ENCODE measurements at regions not wholly inside any gene's neighbourhood (a gene's known extent, or its start where the extent isn't known, plus 50 kb on each side); places are given as distances from the start of the nearest gene placed in this dataset.
A peak's percentile ranks its signal among the peaks of the same experiment; 100 is the strongest.

DNA sequence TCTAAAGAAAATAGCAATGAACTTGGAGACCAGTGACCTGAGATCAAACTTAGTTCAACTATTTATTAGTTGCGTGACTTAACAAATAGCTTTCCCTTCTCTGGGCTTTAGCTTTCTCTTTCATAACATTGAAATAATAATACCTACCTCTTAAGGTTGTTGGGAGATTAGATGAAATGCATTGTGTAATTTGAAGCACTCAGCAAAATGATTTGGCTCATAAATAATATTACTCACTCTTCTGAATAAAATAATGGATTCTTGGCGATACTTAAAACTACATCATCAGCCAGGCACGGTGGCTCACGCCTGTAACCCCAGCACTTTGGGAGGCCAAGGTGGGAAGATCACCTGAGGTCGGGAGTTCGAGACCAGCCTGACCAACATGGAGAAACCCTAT is 556.2 kb upstream of the JARID2 start:
- Mint-ChIP-seq H3K4me1 (no peaks in the 10 kb centered on the region), H3K9me3 (no peaks in the 10 kb centered on the region), H3K27me3 (ENCODE audit: low read depth in 3 of 3) (no peaks in the 10 kb centered on the region), H3K36me3 (no peaks in the 10 kb centered on the region), H3K27ac (no peak overlapping the region), H3K4me3 (no peak overlapping the region)
- DNase-seq: no peak

DNA sequence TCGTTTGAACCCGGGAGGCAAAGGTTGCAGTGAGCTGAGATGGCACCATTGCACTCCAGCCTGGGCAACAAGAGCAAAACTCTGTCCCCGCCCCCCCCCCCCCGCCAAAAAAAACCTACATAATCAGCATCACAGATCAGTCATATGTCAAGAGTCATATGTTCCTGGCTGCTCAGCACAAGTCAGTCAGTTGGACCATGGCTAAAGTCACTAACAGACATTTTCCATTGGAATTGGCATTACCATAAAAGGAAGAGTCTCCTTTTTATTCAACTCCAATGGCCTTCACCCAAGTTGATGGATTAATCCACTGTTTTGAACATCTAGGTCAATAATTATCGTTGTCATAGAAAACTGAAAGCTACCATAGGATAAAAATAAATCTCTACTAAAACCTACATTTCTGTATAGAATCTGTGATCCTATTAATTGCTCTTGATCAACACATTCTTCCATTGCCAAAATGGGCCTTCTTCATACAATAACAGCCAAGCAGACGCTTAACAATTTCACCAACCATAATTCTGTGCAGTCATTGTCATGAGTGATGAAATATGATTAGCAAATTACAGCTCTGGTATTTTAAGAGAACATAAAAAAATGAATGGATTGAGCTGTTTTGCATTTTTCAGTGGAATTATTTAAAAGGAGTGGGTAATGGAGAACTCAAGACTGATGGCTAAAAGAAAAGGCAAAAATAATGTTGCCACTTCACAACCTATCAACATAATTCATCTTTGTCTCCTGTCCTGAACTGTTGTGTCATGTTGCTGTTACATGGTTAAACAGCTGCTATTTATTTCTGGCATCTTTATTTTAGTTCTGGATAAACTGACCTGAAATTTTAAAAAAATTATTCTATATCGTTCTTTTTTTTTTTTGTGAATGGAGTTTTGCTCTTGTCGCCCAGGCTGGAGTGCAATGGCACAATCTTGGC is 555.5 kb upstream of the JARID2 start:
- Mint-ChIP-seq H3K4me3 (no peak overlapping the region), H3K27me3 (ENCODE audit: low read depth in 3 of 3) (peaks cover 0 to under 1% (median 0%) of the 10 kb centered on the region in 3 donors), H3K27ac (no peak overlapping the region), H3K36me3 (no peaks in the 10 kb centered on the region), H3K4me1 (no peaks in the 10 kb centered on the region), H3K9me3 (no peaks in the 10 kb centered on the region)
- DNase-seq: no peak

DNA sequence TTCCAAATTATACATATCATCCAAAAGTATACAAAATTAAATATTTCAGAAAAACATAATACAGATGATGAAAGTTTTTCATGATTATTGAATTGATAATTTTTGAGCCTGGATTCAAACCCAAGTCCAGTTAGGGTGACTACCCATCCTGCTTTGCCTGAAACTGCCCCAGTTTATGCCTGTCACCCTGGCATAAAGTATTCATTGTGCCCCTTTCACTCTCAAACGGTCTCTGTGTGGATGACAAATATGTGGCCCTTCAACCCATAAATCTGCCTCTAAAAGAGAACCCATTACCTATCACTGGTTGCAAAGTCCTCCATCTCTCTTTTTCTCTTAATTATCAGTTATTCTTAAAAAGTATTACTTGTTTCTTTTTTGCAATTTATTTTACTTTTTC is 553.7 kb upstream of the JARID2 start:
- DNase-seq: no peak
- Mint-ChIP-seq H3K36me3 (peaks cover 0 to 5% (median 0%) of the 10 kb centered on the region in 3 donors), H3K27ac (no peak overlapping the region), H3K27me3 (ENCODE audit: low read depth in 3 of 3) (peaks cover 0 to 3% (median 0%) of the 10 kb centered on the region in 3 donors), H3K4me3 (no peak overlapping the region), H3K4me1 (no peaks in the 10 kb centered on the region), H3K9me3 (no peaks in the 10 kb centered on the region)

DNA sequence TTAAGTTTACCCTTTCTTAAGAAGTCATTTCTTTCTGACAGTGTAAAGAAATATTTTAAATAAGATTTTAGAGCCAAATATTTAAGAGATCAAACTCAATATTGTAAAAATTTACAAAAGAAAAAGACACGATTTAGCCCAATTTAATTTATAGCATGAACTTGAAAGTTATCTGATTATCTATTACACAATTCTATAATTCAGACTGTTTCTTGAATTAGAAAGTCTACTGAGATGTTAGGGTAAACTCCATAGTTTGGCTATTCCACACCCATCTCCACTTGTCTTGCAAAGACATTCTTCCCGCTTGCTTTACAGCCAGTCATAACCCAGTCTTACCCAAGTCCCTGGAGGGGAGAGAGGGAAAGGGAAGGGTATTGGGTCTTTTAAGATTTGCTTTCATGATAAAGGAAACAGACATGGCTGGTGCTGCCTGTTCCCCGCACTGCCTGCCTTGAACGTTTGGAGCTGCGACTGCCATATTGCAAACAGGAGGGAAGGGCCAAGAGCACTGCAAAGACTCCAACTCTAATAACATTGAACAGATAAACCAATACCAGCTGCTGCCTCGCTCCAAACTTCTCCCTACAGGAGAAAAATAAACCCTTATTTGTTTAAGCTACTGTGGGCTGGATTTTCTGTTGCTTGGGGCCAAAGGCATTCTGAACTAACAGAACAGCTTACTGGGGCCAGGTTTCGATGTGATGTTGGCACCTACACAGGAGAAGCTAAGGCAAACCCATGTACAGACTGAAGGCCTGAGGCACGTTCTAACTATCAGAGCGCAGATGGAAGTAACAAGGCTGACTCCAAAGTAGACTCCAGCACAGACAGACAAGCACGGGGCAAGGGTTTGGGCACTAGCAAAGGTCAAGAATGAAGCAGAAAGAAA is 552.3 kb upstream of the JARID2 start:
- Mint-ChIP-seq H3K4me3 (no peak overlapping the region), H3K27ac (no peak overlapping the region)

DNA sequence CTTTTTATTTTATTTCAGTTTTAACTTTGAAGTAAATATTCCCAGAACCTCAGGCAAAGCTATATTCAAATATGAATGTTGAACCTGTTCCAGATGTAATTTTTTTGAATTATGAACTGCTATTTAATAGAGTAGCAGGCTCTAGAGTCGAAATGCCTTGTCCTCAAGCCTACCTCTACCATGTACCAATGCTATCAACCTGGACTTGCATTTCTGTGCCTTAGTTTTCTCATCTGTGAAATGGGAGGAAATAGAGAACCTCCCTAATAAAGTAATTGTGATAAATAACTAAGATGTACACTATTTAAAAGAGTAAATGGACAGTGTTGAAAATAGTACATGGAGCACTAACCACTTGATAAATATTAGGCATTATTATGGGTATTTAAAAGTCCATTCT is 551.6 kb upstream of the JARID2 start:
- H3K9me3 Mint-ChIP-seq: no peaks in the 10 kb centered on the region
- H3K4me1 Mint-ChIP-seq: no peaks in the 10 kb centered on the region
- DNase-seq: no peak
- peaks cover 0 to 3% (median 2%) of the 10 kb centered on the region in 3 donors for H3K27me3 Mint-ChIP-seq (ENCODE audit: low read depth in 3 of 3)
- no peak overlapping the region for H3K27ac Mint-ChIP-seq
- no peak overlapping the region for H3K4me3 Mint-ChIP-seq
- H3K36me3 Mint-ChIP-seq: peaks cover 0 to 5% (median 0%) of the 10 kb centered on the region in 3 donors

More for the DNA sequence above, 552.3 kb upstream of the JARID2 start:
- no peaks in the 10 kb centered on the region for H3K9me3 Mint-ChIP-seq
- H3K4me1 Mint-ChIP-seq: no peaks in the 10 kb centered on the region
- peaks cover 0 to 3% (median 2%) of the 10 kb centered on the region in 3 donors for H3K27me3 Mint-ChIP-seq (ENCODE audit: low read depth in 3 of 3)
- peaks cover 0 to 5% (median 0%) of the 10 kb centered on the region in 3 donors for H3K36me3 Mint-ChIP-seq
- no peak for DNase-seq

DNA sequence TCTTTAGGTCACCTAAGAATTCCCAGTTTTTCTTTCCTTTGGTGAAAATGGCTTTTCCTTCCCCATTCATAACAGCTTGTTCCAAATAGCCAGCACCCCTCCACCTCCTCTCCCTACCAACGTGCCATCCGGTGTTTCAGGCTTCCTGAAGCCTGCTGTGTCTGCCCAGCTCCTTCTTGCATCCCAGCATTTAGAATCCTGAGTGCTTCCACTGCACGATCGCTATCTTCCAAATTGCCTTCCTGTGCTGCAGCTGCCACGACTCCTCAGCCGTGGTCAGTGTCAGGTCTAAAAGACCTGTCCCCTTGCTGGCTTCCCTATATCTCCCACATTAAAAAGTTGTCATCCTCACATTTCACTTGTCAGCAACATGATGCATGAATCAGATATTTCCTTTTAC is 550.3 kb upstream of the JARID2 start:
- Mint-ChIP-seq H3K27ac (peak overlapping the region in 1 of 6 donors; percentile 14), H3K4me3 (no peak overlapping the region), H3K36me3 (peaks cover 0 to 5% (median 0%) of the 10 kb centered on the region in 3 donors), H3K9me3 (peaks cover 0 to 5% (median 0%) of the 10 kb centered on the region in 6 donors), H3K27me3 (ENCODE audit: low read depth in 3 of 3) (peaks cover 0 to 3% (median 2%) of the 10 kb centered on the region in 3 donors), H3K4me1 (no peaks in the 10 kb centered on the region)
- no peak for DNase-seq

DNA sequence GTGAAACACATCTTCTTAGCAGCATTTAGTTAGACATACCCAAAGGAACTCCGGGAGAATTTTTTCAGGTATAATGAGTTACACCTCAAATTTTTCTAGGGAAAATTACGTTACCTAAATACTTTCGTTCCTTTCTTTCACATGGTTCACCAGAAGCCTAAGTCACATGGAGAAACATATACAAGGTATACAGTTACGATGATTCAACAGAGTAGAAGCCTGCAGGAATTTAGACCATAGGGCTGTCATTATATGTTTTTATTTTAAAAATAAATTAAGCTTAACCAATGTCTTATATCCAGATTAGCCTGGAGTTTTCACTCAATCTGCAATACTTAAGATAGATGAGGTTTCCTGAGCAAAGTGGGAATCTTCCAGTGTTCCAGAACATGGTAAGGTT is 549.5 kb upstream of the JARID2 start:
- peaks cover 0 to 5% (median 0%) of the 10 kb centered on the region in 6 donors for H3K9me3 Mint-ChIP-seq
- no peak overlapping the region for H3K27ac Mint-ChIP-seq
- DNase-seq: no peak
- peaks cover 0 to 5% (median 0%) of the 10 kb centered on the region in 3 donors for H3K36me3 Mint-ChIP-seq
- no peaks in the 10 kb centered on the region for H3K4me1 Mint-ChIP-seq
- no peak overlapping the region for H3K4me3 Mint-ChIP-seq
- peaks cover 0 to 4% (median 3%) of the 10 kb centered on the region in 3 donors for H3K27me3 Mint-ChIP-seq (ENCODE audit: low read depth in 3 of 3)

DNA sequence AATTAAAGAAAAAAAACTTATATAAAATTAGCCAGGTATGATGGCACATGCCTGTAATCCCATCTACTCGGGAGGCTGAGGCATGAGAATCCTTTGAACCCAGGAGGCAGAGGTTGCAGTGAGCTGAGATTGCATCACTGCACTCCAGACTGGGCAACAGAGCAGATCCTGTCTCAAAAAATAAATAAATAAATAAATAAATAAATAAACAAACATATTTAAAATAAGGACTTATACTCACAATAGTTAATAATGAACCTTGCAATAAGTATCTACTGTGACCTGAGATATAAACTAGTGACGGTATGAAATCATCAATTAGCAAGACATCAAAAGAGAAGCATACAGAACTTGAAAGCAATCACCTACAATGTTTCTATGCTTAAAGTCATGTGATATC is 548.4 kb upstream of the JARID2 start:
- no peak for DNase-seq
- Mint-ChIP-seq H3K4me1 (no peaks in the 10 kb centered on the region), H3K9me3 (peaks cover 0 to 5% (median 0%) of the 10 kb centered on the region in 6 donors), H3K27ac (no peak overlapping the region), H3K4me3 (no peak overlapping the region), H3K36me3 (peaks cover 0 to 9% (median 0%) of the 10 kb centered on the region in 3 donors), H3K27me3 (ENCODE audit: low read depth in 3 of 3) (peaks cover 0 to 5% (median 4%) of the 10 kb centered on the region in 3 donors)

DNA sequence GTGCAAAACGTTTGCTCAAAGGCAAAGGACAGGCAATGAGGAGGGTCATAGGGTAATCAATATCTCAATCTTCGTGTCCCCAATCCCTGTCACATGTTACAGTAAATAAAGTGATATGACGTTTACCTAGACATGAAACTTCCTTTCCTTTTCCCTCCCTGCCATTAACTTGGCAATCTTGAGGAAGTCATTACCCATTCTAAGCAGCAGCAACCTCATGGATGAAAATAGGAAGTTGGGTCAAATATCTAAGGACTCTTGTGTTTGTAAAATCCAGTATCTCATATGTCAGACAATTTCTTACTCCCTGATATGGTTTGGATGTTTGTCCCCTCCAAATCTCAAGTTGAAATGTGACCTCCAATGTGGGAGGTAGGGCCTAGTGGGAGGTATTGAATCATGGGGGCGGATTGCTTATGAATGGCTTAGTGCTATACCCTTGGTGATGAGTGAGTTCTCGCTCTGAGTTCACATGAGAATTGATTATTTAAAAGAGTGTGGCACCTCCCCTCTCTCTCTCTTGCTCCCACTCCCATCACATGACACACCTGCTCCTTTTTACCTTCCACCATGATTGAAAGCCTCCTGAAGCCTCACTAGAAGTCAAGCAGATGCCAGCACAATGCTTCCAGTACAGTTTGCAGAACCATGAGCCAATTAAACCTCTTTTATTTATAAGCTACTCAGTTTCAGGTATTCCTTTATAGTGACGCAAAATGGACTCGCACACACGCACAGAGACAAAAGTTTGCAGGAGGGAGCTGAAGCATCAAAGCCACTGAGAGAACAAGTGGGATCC is 545.9 kb upstream of the JARID2 start:
- peaks cover 0 to 7% (median 4%) of the 10 kb centered on the region in 3 donors for H3K27me3 Mint-ChIP-seq (ENCODE audit: low read depth in 3 of 3)
- peak overlapping the region in 1 of 6 donors; percentile 24 for H3K27ac Mint-ChIP-seq
- peaks cover 0 to 9% (median 0%) of the 10 kb centered on the region in 3 donors for H3K36me3 Mint-ChIP-seq

DNA sequence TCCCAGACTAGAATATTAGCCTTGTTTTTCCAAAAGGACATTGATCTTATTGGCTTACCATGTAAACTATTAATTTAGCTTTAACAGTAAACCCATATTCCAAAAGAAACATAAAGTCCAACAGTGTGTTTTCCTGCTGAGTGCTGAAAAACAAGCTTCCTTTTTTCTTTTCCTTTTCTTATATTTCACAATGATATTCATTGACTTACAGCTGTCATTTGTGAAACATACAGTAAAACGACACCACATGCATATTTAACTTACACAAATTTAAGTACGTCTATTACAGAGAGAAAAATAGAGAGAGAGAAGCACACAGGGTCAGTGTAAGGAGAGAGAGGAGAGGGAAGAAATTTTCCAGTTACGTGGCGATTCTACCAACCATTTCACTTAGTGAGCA is 543.9 kb upstream of the JARID2 start:
- H3K36me3 Mint-ChIP-seq: peaks cover 0 to 5% (median 0%) of the 10 kb centered on the region in 3 donors
- H3K27ac Mint-ChIP-seq: no peak overlapping the region
- no peak overlapping the region for H3K4me3 Mint-ChIP-seq

More for the DNA sequence above, 545.9 kb upstream of the JARID2 start:
- Mint-ChIP-seq H3K4me1 (peaks cover 0 to 4% of the 10 kb centered on the region in 2 donors), H3K9me3 (peaks cover 0 to 5% (median 0%) of the 10 kb centered on the region in 6 donors), H3K4me3 (no peak overlapping the region)
- no peak for DNase-seq

DNA sequence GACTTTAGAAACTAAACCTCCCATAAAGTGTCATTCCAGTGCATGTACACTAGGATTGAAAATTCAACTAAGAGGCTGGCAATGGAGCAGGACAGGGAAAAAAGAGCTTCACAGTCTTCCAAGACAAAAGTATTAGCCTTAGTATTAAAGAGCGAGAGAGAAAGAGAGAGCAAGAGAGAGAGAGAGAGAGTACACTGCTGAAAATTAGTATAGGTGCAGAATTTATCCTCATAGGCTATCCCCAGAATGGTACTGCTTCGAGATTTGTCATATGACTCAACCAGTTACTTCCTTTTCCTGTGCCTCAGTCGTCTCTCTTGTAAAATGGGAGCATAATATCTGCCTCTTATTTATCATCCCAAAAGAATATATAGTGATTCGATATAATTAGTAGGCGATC is 543.2 kb upstream of the JARID2 start:
- Mint-ChIP-seq H3K9me3 (peaks cover 0 to 5% (median 0%) of the 10 kb centered on the region in 6 donors), H3K27me3 (ENCODE audit: low read depth in 3 of 3) (peaks cover 0 to 5% (median 4%) of the 10 kb centered on the region in 3 donors), H3K27ac (no peak overlapping the region), H3K4me1 (peaks cover 0 to 6% of the 10 kb centered on the region in 2 donors), H3K4me3 (no peak overlapping the region), H3K36me3 (peaks cover 0 to 5% (median 0%) of the 10 kb centered on the region in 3 donors)
- DNase-seq: no peak

More for the DNA sequence above, 543.9 kb upstream of the JARID2 start:
- Mint-ChIP-seq H3K4me1 (peaks cover 0 to 6% of the 10 kb centered on the region in 2 donors), H3K27me3 (ENCODE audit: low read depth in 3 of 3) (peaks cover 0 to 5% (median 4%) of the 10 kb centered on the region in 3 donors), H3K9me3 (peaks cover 0 to 5% (median 0%) of the 10 kb centered on the region in 6 donors)
- DNase-seq: no peak

DNA sequence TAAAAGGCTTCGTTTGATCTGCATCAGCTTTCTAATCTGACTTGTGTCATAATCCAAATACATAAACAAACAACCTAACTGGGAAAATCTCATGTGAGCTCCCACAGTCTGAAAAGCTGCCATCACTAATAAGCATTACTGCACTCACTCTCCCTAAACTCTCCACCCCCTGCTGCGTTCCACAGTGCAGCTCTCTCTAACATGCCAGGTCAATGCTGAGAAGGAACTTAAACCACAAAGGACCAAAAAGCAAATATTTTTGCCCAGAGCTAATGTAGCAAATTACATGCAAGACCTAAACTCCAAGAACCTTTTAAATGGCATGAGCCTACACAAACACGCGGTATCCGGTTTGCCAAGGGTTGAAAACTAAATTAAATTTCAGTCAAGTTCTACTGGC is 542.3 kb upstream of the JARID2 start:
- Mint-ChIP-seq H3K36me3 (peaks cover 0 to 5% (median 0%) of the 10 kb centered on the region in 3 donors), H3K4me1 (peaks cover 0 to 6% of the 10 kb centered on the region in 2 donors), H3K9me3 (peaks cover 0 to 5% (median 0%) of the 10 kb centered on the region in 6 donors), H3K27me3 (ENCODE audit: low read depth in 3 of 3) (peaks cover 0 to 4% (median 3%) of the 10 kb centered on the region in 3 donors), H3K4me3 (no peak overlapping the region), H3K27ac (no peak overlapping the region)
- no peak for DNase-seq

Data from immature natural killer cell (primary cell).